Inferior parietal cortex (tissue), 1 donor: ENCODE measurements at regions not wholly inside any gene's neighbourhood (a gene's known extent, or its start where the extent isn't known, plus 50 kb on each side); places are given as distances from the start of the nearest gene placed in this dataset.

Experiments used
- DNase-seq: peaks from one replicate; pipeline ENCODE4 v3.0.0-alpha.2; 2016; ENCODE audit errors: extremely low spot score

GRCh38 chr7:42758124-42758523 lies 153.7 kb downstream of the C7orf25 start:
- no peak for DNase-seq

GRCh38 chr7:42756841-42757240 lies 155.0 kb downstream of the C7orf25 start:
- no peak for DNase-seq

DNA sequence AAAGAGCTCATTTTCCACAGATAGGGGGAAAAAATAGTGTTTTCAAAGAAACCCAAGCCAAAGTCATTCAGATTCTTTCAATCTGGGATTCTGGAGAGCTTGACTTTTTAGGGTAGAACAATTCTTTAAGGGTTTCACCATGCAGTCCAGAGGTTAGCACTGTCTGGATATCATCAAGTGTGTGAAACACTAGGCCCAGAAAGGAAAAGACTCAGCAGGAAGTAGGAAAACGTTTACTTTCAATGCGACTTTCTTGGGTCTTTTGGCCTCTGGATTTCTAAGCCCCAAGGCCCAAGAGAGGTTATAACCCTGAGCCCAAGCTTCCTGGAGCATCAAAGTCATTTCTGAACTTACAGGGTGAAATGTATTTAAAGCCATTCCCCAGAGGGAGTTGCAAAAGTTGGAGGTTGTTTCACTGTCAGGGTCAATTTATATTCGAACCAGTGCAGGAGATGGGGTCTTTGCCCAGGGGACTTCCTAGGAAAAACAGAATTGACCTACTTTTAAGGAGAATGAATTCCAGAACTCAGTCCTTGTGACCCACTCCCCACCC lies 158.0 kb downstream of the C7orf25 start:
- peak; percentile 29 for DNase-seq

DNA sequence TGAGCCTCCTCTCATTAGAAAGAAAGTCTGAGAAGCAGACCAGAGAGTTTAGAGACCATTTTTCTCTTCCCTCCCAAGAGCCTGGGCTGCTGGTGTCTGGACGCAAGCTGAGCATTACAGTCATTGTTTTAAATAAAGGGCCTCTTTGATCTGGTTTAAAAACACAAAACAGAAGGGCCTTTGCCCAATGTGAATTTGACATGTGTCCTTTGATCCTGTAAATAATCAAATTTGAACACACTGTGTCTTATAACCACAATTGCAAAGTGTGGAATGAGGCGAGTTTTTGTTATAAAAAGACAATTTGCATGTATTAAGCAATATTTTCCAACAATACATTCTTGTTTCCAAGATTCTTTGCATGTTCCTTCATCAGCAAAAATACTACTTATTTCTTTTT lies 158.5 kb downstream of the C7orf25 start:
- DNase-seq = peak; percentile 59

DNA sequence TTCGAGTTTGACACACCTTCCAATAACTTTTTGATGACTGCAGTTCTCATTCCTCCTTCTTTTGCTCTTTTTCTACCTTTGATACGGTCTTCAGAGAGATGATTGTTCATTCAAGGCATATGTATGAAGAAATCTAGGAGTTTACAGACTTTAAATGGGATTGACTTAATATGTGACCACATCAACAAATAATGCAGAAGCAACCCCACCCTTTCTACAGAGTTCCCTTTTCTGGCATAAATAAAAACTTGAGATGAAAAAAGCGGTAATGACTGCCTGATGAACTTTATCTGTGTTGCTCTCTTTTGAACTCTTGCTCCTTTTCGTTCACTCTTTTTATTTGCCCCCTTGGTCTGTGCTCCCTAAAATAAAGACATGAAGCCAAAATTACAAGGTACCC lies 161.7 kb downstream of the C7orf25 start:
- no peak for DNase-seq

DNA sequence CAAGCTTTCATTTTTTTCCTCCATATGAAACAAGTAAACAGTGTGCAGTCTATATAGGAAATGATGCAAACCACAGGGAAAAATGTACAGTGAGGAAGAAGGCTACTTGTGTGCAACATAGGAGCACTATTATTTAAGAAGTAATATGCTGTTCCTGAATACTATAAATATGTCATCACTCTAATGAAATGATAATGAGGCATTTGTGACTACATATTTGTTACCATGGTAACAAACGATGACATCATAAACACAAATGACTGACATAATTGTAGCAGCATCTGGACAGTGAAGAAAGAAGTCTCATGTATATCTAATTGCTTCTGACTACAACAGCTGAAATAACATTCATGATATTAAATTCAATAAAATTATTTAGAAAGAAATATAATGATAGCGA lies 164.8 kb downstream of the C7orf25 start:
- no peak for DNase-seq

DNA sequence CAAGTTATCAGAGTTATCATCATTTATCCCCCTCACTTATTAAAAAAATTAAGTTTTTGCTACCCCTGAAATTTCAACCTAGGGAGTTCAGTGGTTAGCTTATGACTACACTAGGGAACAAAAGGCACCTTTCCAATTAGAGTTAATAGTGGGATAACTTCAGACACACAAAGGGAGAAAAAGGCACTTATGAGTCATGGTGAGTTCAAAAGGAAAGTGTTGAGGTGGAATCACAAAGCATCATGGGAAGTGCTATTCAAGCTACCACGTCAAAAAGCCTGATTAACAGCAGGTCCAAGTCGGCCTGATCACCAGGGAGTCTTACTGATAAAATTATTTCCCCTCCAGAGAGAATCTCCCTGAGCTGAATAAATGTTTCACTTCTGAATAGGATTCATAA lies 165.7 kb downstream of the C7orf25 start:
- no peak for DNase-seq

DNA sequence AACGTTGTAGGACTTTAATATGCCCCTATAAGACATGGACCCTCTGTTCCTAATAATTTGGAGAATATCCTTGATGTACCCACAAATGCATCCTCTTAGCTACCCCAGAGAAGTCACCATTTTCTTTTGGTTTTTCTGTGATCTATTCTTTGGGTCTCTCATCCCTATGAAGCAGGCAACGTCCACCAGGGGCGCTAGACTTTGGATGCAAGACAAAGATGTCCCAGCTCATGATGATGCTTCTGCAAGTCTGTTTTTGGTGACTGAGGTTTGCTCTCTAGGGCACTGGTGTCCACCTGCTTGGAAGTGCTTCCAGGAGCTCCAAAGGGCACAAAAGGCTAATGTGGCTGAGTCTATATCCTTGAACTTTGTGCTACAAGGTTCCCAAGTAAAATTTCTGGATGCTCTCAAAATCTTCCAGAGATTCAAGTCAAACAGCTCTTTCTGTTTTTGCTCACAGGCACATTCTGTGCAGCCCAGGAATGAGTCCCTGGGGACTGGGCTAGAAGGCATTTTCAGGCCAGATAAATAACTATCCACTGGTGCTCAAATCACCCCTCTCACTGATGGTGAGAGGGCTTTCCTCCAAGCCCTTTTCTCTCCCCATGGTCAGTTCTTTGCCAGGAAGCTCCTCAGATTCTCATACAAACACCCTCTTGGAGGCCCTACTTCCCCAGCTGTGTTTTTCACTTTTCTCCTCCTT lies 166.4 kb downstream of the C7orf25 start:
- DNase-seq = no peak

DNA sequence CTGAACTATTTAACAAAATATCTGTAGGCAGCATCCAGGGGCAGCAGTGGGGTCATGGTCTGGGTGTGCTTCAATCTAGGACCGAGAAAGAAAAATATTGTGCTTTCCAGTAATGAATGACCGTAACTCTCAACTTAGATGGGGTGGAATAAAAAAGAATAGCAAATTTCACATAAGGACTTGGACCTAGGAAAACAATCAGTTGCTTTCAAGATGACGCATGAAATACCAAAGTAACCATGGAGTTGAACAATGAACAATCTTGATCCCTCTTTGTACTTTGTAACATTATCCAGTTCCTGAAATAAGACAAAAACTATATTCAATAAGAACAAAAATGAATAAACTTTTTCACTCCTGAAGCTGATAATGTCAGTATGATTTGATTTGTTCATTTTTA lies 167.1 kb downstream of the C7orf25 start:
- DNase-seq = no peak

GRCh38 chr7:42743077-42743858 lies 168.6 kb downstream of the C7orf25 start:
- no peak for DNase-seq

DNA sequence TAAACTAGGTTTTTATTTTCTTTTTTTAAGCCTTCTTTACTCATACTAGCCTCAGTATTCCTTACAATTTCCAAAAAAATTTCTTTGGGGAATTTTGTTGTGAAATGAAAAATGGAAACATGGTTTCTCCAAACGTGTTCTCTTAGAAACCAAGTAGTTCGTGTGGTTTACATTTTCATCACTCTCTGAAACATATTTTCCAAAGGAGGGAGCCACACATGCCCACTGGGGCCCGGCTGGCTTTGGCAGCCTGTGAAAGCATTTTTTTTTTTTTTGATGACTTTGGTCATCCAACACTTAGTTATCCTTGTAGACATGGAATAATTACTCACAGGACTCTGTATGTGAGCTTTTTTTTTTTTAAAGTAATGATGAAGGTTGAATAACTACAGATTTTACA lies 169.6 kb downstream of the C7orf25 start:
- no peak for DNase-seq

GRCh38 chr7:42740408-42740807 lies 171.5 kb downstream of the C7orf25 start:
- no peak for DNase-seq

- peak; percentile 13 for DNase-seq
These were observed 172.2 kb downstream of the C7orf25 start for GRCh38 chr7:42739638-42740037.

DNA sequence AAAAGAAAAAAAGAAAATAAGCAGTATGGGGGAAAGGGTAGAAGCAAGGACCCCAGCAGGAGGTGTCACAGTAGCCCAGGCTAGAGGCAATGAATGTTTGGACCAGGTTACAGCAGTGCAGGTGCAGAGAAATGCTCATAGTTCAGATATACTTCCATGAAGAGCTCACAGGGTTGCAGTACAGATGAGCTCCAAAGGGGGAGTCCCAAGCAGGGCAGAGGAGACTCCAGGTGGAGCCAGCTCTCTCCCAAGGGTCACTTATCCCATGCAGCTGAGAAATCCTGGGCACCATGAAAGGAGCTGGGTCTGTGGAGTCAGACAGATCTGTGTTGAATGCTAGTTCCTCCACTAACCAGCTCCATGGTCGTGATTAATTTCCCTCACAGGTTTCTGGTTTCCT lies 174.9 kb downstream of the C7orf25 start:
- no peak for DNase-seq

GRCh38 chr7:42735081-42735480 lies 176.8 kb downstream of the C7orf25 start:
- DNase-seq = no peak

- no peak for DNase-seq
These were observed 177.3 kb downstream of the C7orf25 start for GRCh38 chr7:42734568-42734967.

- no peak for DNase-seq
These were observed 178.8 kb downstream of the C7orf25 start for GRCh38 chr7:42733040-42733439.

- no peak for DNase-seq
These were observed 181.3 kb downstream of the C7orf25 start for GRCh38 chr7:42730586-42730985.

DNA sequence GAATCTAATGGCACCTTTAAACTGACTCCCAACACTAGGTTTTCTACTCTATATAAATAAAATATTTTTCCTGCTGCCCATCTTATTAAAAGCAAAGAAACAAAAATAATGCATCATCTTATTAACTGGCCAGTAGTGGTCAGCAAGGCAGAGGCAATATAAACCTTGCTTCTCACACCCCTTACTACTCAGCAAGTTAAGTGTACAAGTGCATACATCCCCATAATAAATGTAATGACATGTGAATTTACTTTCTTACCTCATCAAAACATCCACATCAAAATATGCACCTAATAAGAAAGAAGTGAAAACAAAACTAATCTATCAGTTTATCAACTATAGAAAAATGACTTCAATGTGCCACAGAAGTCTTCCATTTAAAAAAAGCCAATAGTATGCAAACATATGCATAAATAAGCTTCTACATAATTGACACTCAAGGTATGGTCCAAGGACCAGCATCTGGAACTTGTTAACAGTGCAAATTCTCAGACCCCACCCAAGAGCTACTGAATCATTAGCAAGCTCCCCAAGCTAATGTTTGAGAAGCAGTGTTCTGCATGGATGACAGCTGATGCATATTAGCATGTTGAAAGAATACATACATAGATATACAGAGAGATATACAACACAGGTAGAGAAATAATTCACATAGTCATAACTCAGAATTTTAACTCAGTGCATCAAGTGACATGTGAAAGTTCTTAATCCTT lies 182.7 kb downstream of the C7orf25 start:
- DNase-seq = no peak

DNA sequence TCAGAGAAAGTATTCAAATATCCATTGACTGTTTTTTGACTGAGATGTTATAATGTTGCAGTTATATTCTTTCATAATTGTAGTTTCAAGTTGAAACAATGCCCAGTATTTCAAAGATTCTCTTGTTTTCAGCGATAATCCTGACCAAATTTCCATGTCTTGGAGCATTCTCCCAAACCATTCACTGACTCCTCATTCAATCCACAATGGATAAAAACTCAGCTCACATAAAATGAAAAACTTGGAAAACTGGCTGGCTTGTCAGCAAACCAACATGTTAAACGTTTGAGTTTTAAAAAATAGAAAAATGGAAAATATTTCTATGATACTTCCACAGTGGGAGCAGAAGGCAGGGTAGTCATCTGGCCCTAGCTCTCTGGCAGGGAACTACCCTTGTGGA lies 184.4 kb downstream of the C7orf25 start:
- DNase-seq = no peak

- no peak for DNase-seq
These were observed 185.6 kb downstream of the C7orf25 start for GRCh38 chr7:42726066-42726785.

GRCh38 chr7:42722716-42723115 lies 189.2 kb downstream of the C7orf25 start:
- no peak for DNase-seq
